Neuronal stem cell (in vitro differentiated cells): ENCODE measurements at regions not wholly inside any gene's neighbourhood (a gene's known extent, or its start where the extent isn't known, plus 50 kb on each side); places are given as distances from the start of the nearest gene placed in this dataset.

Experiments
- DNase-seq: peaks from one replicate; pipeline ENCODE4 v3.0.0-alpha.2; 2013; ENCODE audit warnings: low spot score
- H2AFZ ChIP-seq: one replicate; pipeline ENCODE4 v1.6.1; 2013; ENCODE audit warnings: mild to moderate bottlenecking, low read length, inconsistent platforms
- H2AK5ac ChIP-seq: 2 replicates; pipeline ENCODE4 v1.6.1; 2013; ENCODE audit warnings: low read depth, mild to moderate bottlenecking, inconsistent platforms, low read length, moderate library complexity, mixed read lengths
- H2BK120ac ChIP-seq: 2 replicates; pipeline ENCODE4 v1.6.1; 2013; ENCODE audit warnings: low read depth, mild to moderate bottlenecking, inconsistent platforms, low read length, moderate library complexity, mixed read lengths
- H2BK12ac ChIP-seq: one replicate; pipeline ENCODE4 v1.6.1; 2013; ENCODE audit warnings: low read length, inconsistent platforms
- H2BK15ac ChIP-seq: 2 replicates; pipeline ENCODE4 v1.6.1; 2013; ENCODE audit warnings: mild to moderate bottlenecking, low read length, inconsistent platforms, mixed read lengths
- H2BK5ac ChIP-seq: one replicate; pipeline ENCODE4 v1.6.1; 2013; ENCODE audit warnings: inconsistent platforms, mild to moderate bottlenecking, low read length, moderate library complexity
- H3K14ac ChIP-seq: one replicate; pipeline ENCODE4 v1.6.1; 2013; ENCODE audit warnings: low read length, inconsistent platforms
- H3K18ac ChIP-seq: 2 replicates; pipeline ENCODE4 v1.6.1; 2013; ENCODE audit warnings: low read length, inconsistent platforms
- H3K23ac ChIP-seq: 2 replicates; pipeline ENCODE4 v1.6.1; 2013; ENCODE audit warnings: low read depth, mild to moderate bottlenecking, mixed read lengths, low read length, inconsistent platforms; ENCODE audit not compliant: poor library complexity
- H3K27ac ChIP-seq: replicated peaks from 3 replicates; pipeline ENCODE4 v1.5.1; 2013; ENCODE audit warnings: low read length, inconsistent platforms
- H3K27me3 ChIP-seq, 3 experiments: 2 replicates each; pipeline ENCODE4 v1.6.1; 2013; ENCODE audit warnings: low read length in 3 of 3, mild to moderate bottlenecking in 2 of 3, inconsistent platforms in 1 of 3, low read depth in 1 of 3, mixed read lengths in 1 of 3, moderate library complexity in 1 of 3; ENCODE audit not compliant: control insufficient read depth in 3 of 3, insufficient read depth in 3 of 3
- H3K36me3 ChIP-seq, 2 donors: replicated peaks in 1 of 2; 2 replicates each; pipeline ENCODE4 v1.6.1; 2013; ENCODE audit warnings: low read length in 2 of 2; ENCODE audit not compliant: control insufficient read depth in 2 of 2, insufficient read depth in 2 of 2
- H3K4ac ChIP-seq: 2 replicates; pipeline ENCODE4 v1.6.1; 2013; ENCODE audit warnings: inconsistent platforms, mild to moderate bottlenecking, low read length, moderate library complexity
- H3K4me1 ChIP-seq, 2 donors: 1 replicate in 1 of 2; 2 replicates in 1 of 2; pipeline ENCODE4 v1.6.1; 2013; ENCODE audit warnings: low read length in 2 of 2, low read depth in 1 of 2; ENCODE audit not compliant: control insufficient read depth in 2 of 2, insufficient read depth in 1 of 2
- H3K4me2 ChIP-seq: one replicate; pipeline ENCODE4 v1.6.1; 2013; ENCODE audit warnings: mild to moderate bottlenecking, low read length, inconsistent platforms; ENCODE audit not compliant: insufficient read depth, poor library complexity, severe bottlenecking
- H3K4me3 ChIP-seq, 2 donors: 2 replicates each; pipeline ENCODE4 v1.5.1; 2013; ENCODE audit warnings: low read length in 2 of 2, mild to moderate bottlenecking in 2 of 2, inconsistent platforms in 1 of 2, moderate library complexity in 1 of 2
- H3K79me1 ChIP-seq: one replicate; pipeline ENCODE4 v1.6.1; 2013; ENCODE audit warnings: low read depth, mild to moderate bottlenecking, inconsistent platforms, low read length, moderate library complexity
- H3K9ac ChIP-seq: one replicate; pipeline ENCODE4 v1.6.1; 2013; ENCODE audit warnings: mild to moderate bottlenecking, low read depth, low read length, inconsistent platforms; ENCODE audit not compliant: poor library complexity
- H3K9me3 ChIP-seq, 2 donors: replicated peaks in 1 of 2; 2 replicates each; pipeline versions ENCODE3 to v1.6.1; 2013; ENCODE audit warnings: low read length in 2 of 2, mild to moderate bottlenecking in 2 of 2, inconsistent platforms in 1 of 2, low read depth in 1 of 2, mixed read lengths in 1 of 2, moderate library complexity in 1 of 2; ENCODE audit not compliant: control insufficient read depth in 2 of 2, insufficient read depth in 1 of 2
- H4K8ac ChIP-seq: one replicate; pipeline ENCODE4 v1.6.1; 2013; ENCODE audit warnings: low read depth, mild to moderate bottlenecking, inconsistent platforms, low read length, moderate library complexity
- H4K91ac ChIP-seq: one replicate; pipeline ENCODE4 v1.6.1; 2013; ENCODE audit warnings: low read length, low read depth, mild to moderate bottlenecking, inconsistent platforms; ENCODE audit not compliant: poor library complexity
- WGBS, 2 donors: extraction: QIAGEN DNeasy Blood & Tissue Kit; methylation state at CpG; one replicate each; pipeline ENCODE4 v1.1.7; 2013; ENCODE audit warnings: missing lambda C conversion rate in 2 of 2, mixed read lengths in 1 of 2; ENCODE audit not compliant: insufficient read length in 2 of 2, insufficient replicate concordance in 1 of 2; ENCODE audit errors: extremely low coverage in 2 of 2; 5-methylcytosine and 5-hydroxymethylcytosine counted together

- Histone ChIP-seq H4K8ac (no peak overlapping the region), H3K36me3 (no peaks in the 10 kb centered on the region), H3K4me3 (no peak overlapping the region), H2AFZ (no peak overlapping the region), H3K18ac (peak overlapping the region; percentile 30), H3K4me1 (no peaks in the 10 kb centered on the region), H2AK5ac (no peak overlapping the region), H2BK15ac (no peak overlapping the region), H3K23ac (no peak overlapping the region), H3K9ac (no peak overlapping the region), H2BK12ac (no peak overlapping the region), H3K4me2 (no peak overlapping the region), H3K14ac (no peak overlapping the region), H2BK120ac (no peak overlapping the region), H3K9me3 (peaks cover 0 to 2% of the 10 kb centered on the region in 2 donors), H2BK5ac (no peak overlapping the region), H3K79me1 (no peaks in the 10 kb centered on the region), H3K27ac (no peak overlapping the region), H3K27me3 (no peaks in the 10 kb centered on the region), H3K4ac (no peak overlapping the region), H4K91ac (no peak overlapping the region)
- DNase-seq = no peak
- WGBS, 2 donors = no CpG with 5 or more reads among the region's 17 CpGs
Observed at GRCh38 chr18:8458546-8459215, 150.6 kb upstream of the RAB12 start.

- WGBS, 2 donors = no CpG with 5 or more reads among the region's 5 CpGs
- Histone ChIP-seq H3K4me1 (no peaks in the 10 kb centered on the region), H4K91ac (no peak overlapping the region)
Observed at GRCh38 chr18:8460748-8461147, 148.5 kb upstream of the RAB12 start.

GRCh38 chr18:8461544-8461943 is 147.7 kb upstream of the RAB12 start:
- H3K27me3 ChIP-seq = no peaks in the 10 kb centered on the region
- no peak overlapping the region for H3K9ac ChIP-seq
- no peaks in the 10 kb centered on the region for H3K79me1 ChIP-seq
- H2BK12ac ChIP-seq = no peak overlapping the region
- H3K18ac ChIP-seq = no peak overlapping the region
- WGBS, 2 donors = no CpG with 5 or more reads among the region's 2 CpGs
- peaks cover 0 to 2% of the 10 kb centered on the region in 2 donors for H3K9me3 ChIP-seq
- H4K91ac ChIP-seq = no peak overlapping the region
- H3K27ac ChIP-seq = no peak overlapping the region
- H3K23ac ChIP-seq = no peak overlapping the region
- H2AK5ac ChIP-seq = no peak overlapping the region
- H3K4ac ChIP-seq = no peak overlapping the region
- H2AFZ ChIP-seq = no peak overlapping the region
- no peak overlapping the region for H3K14ac ChIP-seq
- no peak for DNase-seq
- H2BK15ac ChIP-seq = no peak overlapping the region
- no peaks in the 10 kb centered on the region for H3K36me3 ChIP-seq
- H4K8ac ChIP-seq = no peak overlapping the region
- H3K4me2 ChIP-seq = no peak overlapping the region
- H3K4me1 ChIP-seq = no peaks in the 10 kb centered on the region
- H2BK120ac ChIP-seq = no peak overlapping the region
- no peak overlapping the region for H2BK5ac ChIP-seq
- H3K4me3 ChIP-seq = no peak overlapping the region

More at GRCh38 chr18:8460748-8461147, 148.5 kb upstream of the RAB12 start:
- Histone ChIP-seq H3K18ac (no peak overlapping the region), H3K79me1 (no peaks in the 10 kb centered on the region), H2BK15ac (no peak overlapping the region), H3K9ac (no peak overlapping the region), H3K9me3 (peaks cover 0 to 2% of the 10 kb centered on the region in 2 donors), H3K14ac (no peak overlapping the region), H2BK5ac (no peak overlapping the region), H2AFZ (no peak overlapping the region), H3K36me3 (no peaks in the 10 kb centered on the region), H3K4ac (no peak overlapping the region), H2BK120ac (no peak overlapping the region), H2AK5ac (no peak overlapping the region), H4K8ac (no peak overlapping the region), H3K27ac (no peak overlapping the region), H3K27me3 (no peaks in the 10 kb centered on the region), H3K4me2 (no peak overlapping the region), H3K23ac (no peak overlapping the region), H2BK12ac (no peak overlapping the region), H3K4me3 (no peak overlapping the region)
- DNase-seq = no peak

GRCh38 chr18:8462651-8463185 is 146.5 kb upstream of the RAB12 start:
- no peak overlapping the region for H3K9ac ChIP-seq
- no peak overlapping the region for H4K91ac ChIP-seq
- no peak overlapping the region for H2AFZ ChIP-seq
- no peak overlapping the region for H3K27ac ChIP-seq
- H2BK12ac ChIP-seq = no peak overlapping the region
- WGBS, 2 donors = no CpG with 5 or more reads among the region's 10 CpGs
- no peaks in the 10 kb centered on the region for H3K36me3 ChIP-seq
- no peak overlapping the region for H3K4me2 ChIP-seq
- H3K9me3 ChIP-seq = peaks cover 0 to 2% of the 10 kb centered on the region in 2 donors
- H3K4me1 ChIP-seq = no peaks in the 10 kb centered on the region
- peaks cover 0 to 6% (median 0%) of the 10 kb centered on the region in 3 experiments for H3K27me3 ChIP-seq
- no peaks in the 10 kb centered on the region for H3K79me1 ChIP-seq
- H3K23ac ChIP-seq = no peak overlapping the region
- no peak overlapping the region for H3K4me3 ChIP-seq
- no peak overlapping the region for H3K18ac ChIP-seq
- H4K8ac ChIP-seq = no peak overlapping the region
- H2BK15ac ChIP-seq = no peak overlapping the region
- H2AK5ac ChIP-seq = no peak overlapping the region
- H2BK5ac ChIP-seq = no peak overlapping the region
- H3K4ac ChIP-seq = no peak overlapping the region
- no peak for DNase-seq
- no peak overlapping the region for H3K14ac ChIP-seq
- H2BK120ac ChIP-seq = no peak overlapping the region
